ENCODE measurements at regions not wholly inside any gene's neighbourhood (a gene's known extent, or its start where the extent isn't known, plus 50 kb on each side); places are given as distances from the start of the nearest gene placed in this dataset.

DNA sequence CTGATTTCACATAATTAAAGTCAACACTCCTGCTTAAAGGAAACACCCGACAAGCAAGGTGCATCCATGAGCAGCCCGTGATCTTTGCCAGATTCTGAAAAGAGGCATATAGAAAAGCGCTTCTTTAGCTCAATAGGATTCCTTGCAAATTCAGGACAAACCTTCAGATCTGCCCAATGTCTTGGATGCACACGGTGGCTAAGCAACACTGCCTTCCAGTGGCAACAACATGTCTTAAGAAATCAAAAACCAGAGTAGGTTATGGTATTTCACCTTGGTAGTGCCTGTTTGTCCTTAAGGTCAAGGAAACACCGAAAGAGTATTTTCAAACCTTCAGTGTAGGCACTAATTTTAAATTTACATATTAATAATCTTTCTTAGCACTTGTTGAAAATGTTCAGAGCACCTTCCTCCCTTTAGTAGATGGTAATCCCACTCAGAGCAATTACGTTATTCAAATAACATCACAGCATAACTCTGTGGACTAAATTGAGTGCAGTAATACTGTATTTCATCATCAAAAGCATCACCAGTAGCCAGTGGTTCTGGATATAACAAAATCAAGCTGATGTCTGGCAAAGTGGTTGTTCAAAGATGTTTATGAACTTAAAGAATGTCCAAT lies 58.0 kb upstream of the CDKN3 start:
- H3K27ac ChIP-seq (replicated peaks in 1 of 4) = no peak overlapping the region
- TF ChIP-seq POLR2AphosphoS5 (IDR thresholded peaks at IDR 0.05) = no peak
- TF ChIP-seq, protein P1, sequence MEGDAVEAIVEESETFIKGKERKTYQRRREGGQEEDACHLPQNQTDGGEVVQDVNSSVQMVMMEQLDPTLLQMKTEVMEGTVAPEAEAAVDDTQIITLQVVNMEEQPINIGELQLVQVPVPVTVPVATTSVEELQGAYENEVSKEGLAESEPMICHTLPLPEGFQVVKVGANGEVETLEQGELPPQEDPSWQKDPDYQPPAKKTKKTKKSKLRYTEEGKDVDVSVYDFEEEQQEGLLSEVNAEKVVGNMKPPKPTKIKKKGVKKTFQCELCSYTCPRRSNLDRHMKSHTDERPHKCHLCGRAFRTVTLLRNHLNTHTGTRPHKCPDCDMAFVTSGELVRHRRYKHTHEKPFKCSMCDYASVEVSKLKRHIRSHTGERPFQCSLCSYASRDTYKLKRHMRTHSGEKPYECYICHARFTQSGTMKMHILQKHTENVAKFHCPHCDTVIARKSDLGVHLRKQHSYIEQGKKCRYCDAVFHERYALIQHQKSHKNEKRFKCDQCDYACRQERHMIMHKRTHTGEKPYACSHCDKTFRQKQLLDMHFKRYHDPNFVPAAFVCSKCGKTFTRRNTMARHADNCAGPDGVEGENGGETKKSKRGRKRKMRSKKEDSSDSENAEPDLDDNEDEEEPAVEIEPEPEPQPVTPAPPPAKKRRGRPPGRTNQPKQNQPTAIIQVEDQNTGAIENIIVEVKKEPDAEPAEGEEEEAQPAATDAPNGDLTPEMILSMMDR (IDR thresholded peaks at IDR 0.05) = no peak
- TF ChIP-seq POLR2A (IDR thresholded peaks at IDR 0.05; ENCODE audit: low read depth) = no peak
- no peak for TF ChIP-seq EP300 (IDR thresholded peaks at IDR 0.05)
- H3K4me1 ChIP-seq = peaks cover 0 to 7% (median 1%) of the 10 kb centered on the region in 4 donors
- no peaks in the 10 kb centered on the region for H3K9me3 ChIP-seq
- WGBS = 61% methylated on average over 6 of the region's 6 CpGs
- no peaks in the 10 kb centered on the region for H3K27me3 ChIP-seq
- no peaks in the 10 kb centered on the region for H3K36me3 ChIP-seq
- no peak for DNase-seq (ENCODE audit: extremely low spot score)
- no peak overlapping the region for H3K4me3 ChIP-seq
- intact Hi-C loops (cut with DNase I) = no loop called here

DNA sequence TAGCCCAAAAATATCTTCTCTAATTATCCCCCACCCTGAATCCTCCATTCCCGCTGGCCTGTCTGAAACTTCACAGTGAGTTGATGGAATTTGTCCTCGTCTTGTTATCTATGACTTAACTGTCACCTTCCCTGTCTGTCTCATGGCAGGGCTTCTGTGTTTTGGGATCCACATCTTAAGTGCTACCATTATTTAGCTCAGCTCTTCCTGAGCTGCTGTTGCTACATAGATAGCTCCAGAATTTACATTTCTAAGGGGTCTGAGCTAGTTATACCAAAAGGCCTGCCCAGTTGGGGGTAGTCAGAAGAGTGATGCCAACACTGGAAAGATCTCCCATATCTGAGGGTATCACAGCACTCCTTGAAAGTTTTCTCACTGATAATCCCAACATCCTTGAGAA lies 57.0 kb upstream of the CDKN3 start:
- Histone ChIP-seq H3K4me3 (no peak overlapping the region), H3K9me3 (no peaks in the 10 kb centered on the region), H3K27me3 (no peaks in the 10 kb centered on the region), H3K27ac (replicated peaks in 1 of 4) (no peak overlapping the region), H3K36me3 (no peaks in the 10 kb centered on the region), H3K4me1 (peaks cover 0 to 9% (median 2%) of the 10 kb centered on the region in 4 donors)
- intact Hi-C loops (cut with DNase I) = no loop called here
- TF ChIP-seq POLR2A (IDR thresholded peaks at IDR 0.05; ENCODE audit: low read depth) = no peak
- TF ChIP-seq, protein P1 (IDR thresholded peaks at IDR 0.05) = no peak
- TF ChIP-seq POLR2AphosphoS5 (IDR thresholded peaks at IDR 0.05) = no peak
- TF ChIP-seq EP300 (IDR thresholded peaks at IDR 0.05) = no peak
- WGBS = 91% methylated on average over 2 of the region's 2 CpGs
- no peak for DNase-seq (ENCODE audit: extremely low spot score)

DNA sequence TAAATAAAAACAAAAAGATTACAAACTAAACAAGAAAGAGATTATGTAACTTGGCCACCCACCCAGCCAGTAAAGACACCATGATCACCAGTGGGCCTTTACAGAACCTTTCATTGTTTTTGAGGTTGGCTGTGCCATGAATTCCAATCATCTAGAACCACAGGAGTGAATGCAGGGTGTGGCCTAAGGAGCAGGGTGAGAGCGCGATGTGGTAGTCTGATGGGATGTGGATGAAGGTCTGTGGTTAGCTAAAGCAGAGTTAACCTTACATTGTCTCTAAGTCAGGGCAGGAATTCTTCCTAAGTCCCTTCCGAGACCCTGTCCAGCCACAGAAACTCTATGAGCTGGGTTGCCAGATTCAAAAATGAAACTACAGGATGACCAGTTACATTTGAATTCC lies 54.0 kb upstream of the CDKN3 start:
- Histone ChIP-seq H3K27ac (replicated peaks in 1 of 4) (no peak overlapping the region), H3K9me3 (no peaks in the 10 kb centered on the region), H3K4me3 (no peak overlapping the region), H3K36me3 (no peaks in the 10 kb centered on the region), H3K27me3 (no peaks in the 10 kb centered on the region), H3K4me1 (peaks cover 0 to 9% (median 3%) of the 10 kb centered on the region in 4 donors)
- TF ChIP-seq, protein P1 (IDR thresholded peaks at IDR 0.05) = no peak
- no peak for TF ChIP-seq EP300 (IDR thresholded peaks at IDR 0.05)
- TF ChIP-seq POLR2A (IDR thresholded peaks at IDR 0.05; ENCODE audit: low read depth) = no peak
- no peak for TF ChIP-seq POLR2AphosphoS5 (IDR thresholded peaks at IDR 0.05)
- 93% methylated on average over 3 of the region's 3 CpGs for WGBS
- intact Hi-C loops (cut with DNase I) = no loop called here
- DNase-seq (ENCODE audit: extremely low spot score) = no peak

DNA sequence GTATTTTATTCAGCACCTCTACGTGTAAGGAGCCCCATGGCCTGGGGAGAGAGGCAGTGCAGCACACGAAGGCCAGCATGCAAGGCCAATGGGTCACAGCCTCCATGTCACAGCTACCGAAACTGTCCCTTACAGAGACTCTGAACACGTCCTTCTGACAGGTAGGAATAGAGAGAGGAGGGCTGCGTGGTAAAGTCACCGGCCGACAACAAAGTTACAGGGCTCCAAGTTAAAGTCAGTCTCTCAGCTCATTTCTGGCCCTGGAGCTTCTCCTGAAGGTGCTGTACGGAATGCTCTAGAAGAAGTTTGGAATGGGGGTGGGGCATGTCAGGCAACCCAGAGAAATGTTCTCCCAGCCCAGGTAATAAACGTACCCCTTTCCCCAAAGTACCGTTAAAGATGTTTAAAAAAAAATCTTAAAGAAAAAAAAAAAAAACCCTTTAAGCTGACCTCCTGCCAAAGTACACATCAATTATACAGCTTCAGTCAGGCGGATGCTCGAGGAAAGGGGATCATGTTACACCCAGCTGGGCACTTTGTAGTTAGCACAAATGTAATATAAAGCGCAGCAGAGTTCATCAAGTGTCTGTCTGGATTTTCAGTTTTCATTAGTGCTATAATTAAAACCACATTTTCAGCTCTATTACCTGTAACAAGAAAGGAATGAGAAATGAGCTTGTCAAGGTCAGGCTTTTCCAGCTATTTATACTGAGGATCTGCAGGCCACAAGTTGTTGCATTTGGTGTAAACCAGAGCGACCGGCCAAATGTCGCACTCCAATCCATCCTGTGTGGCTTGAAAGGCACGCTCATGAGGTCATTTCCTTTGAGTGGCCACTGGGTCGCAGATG lies 53.3 kb upstream of the CDKN3 start:
- no peaks in the 10 kb centered on the region for H3K36me3 ChIP-seq
- H3K4me3 ChIP-seq = no peak overlapping the region
- TF ChIP-seq POLR2A (IDR thresholded peaks at IDR 0.05; ENCODE audit: low read depth) = no peak
- TF ChIP-seq POLR2AphosphoS5 (IDR thresholded peaks at IDR 0.05) = no peak
- TF ChIP-seq EP300 (IDR thresholded peaks at IDR 0.05) = no peak
- TF ChIP-seq, protein P1 (IDR thresholded peaks at IDR 0.05) = no peak
- WGBS = 73% methylated on average over 18 of the region's 18 CpGs
- no peak for DNase-seq (ENCODE audit: extremely low spot score)
- H3K4me1 ChIP-seq = peaks cover 0 to 9% (median 6%) of the 10 kb centered on the region in 4 donors
- intact Hi-C loops (cut with DNase I) = no loop called here
- no peaks in the 10 kb centered on the region for H3K9me3 ChIP-seq
- no peaks in the 10 kb centered on the region for H3K27me3 ChIP-seq
- H3K27ac ChIP-seq (replicated peaks in 1 of 4) = no peak overlapping the region

All from esophagus muscularis mucosa (tissue), 4 donors.